DOHH2 (cell line): ENCODE measurements at regions not wholly inside any gene's neighbourhood (a gene's known extent, or its start where the extent isn't known, plus 50 kb on each side); places are given as distances from the start of the nearest gene placed in this dataset.

Experiments used
- H3F3A ChIP-seq: fragments of 200-600 bp; sonication (generic), shearing (Covaris generic); 2 replicates; pipeline ENCODE4 v1.6.0; 2016; ENCODE audit warnings: antibody characterized with exemption, mild to moderate bottlenecking; ENCODE audit not compliant: control insufficient read depth, insufficient read depth
- H3K27ac ChIP-seq: fragments of 200-600 bp; sonication (generic); 2 replicates; pipeline ENCODE4 v1.5.1; 2014; ENCODE audit warnings: low read depth, mild to moderate bottlenecking, low read length, moderate library complexity
- H3K27me3 ChIP-seq: fragments of 200-600 bp; sonication (generic); 2 replicates; pipeline ENCODE4 v1.6.1; 2014; ENCODE audit warnings: mild to moderate bottlenecking, low read length, mixed read lengths; ENCODE audit not compliant: control insufficient read depth
- H3K36me3 ChIP-seq: fragments of 200-600 bp; sonication (generic); 2 replicates; pipeline ENCODE4 v1.6.1; 2014; ENCODE audit warnings: mild to moderate bottlenecking, low read length, moderate library complexity, mixed read lengths; ENCODE audit not compliant: control insufficient read depth
- H3K4me1 ChIP-seq: fragments of 200-600 bp; sonication (generic); 2 replicates; pipeline ENCODE4 v1.6.1; 2014; ENCODE audit warnings: mild to moderate bottlenecking, low read length, mixed read lengths; ENCODE audit not compliant: control insufficient read depth
- H3K4me2 ChIP-seq: fragments of 200-600 bp; sonication (generic); 2 replicates; pipeline ENCODE4 v1.6.0; 2014; ENCODE audit warnings: mild to moderate bottlenecking, low read length, moderate library complexity
- H3K4me3 ChIP-seq: fragments of 200-600 bp; sonication (generic); 2 replicates; pipeline ENCODE4 v1.5.1; 2014; ENCODE audit warnings: mild to moderate bottlenecking, low read length, mixed read lengths
- H3K79me2 ChIP-seq: fragments of 200-600 bp; sonication (generic); 2 replicates; pipeline ENCODE4 v1.6.1; 2014; ENCODE audit warnings: mild to moderate bottlenecking, low read length, mixed read lengths; ENCODE audit not compliant: control insufficient read depth
- H3K9me2 ChIP-seq: fragments of 200-600 bp; sonication (generic); replicated peaks from 2 replicates; pipeline ENCODE4 v1.6.1; 2014; ENCODE audit warnings: mild to moderate bottlenecking, low read length, mixed read lengths; ENCODE audit not compliant: control insufficient read depth
- H3K9me3 ChIP-seq: fragments of 200-600 bp; sonication (generic); 2 replicates; pipeline ENCODE4 v1.6.1; 2014; ENCODE audit warnings: antibody characterized with exemption, low read length, mixed read lengths; ENCODE audit not compliant: control insufficient read depth, insufficient read depth
- H4K20me1 ChIP-seq: fragments of 200-600 bp; sonication (generic); 2 replicates; pipeline ENCODE4 v1.6.0; 2014; ENCODE audit warnings: low read depth, mild to moderate bottlenecking, antibody characterized with exemption, low read length, moderate library complexity; ENCODE audit not compliant: control insufficient read depth, insufficient read depth
- CTCF ChIP-seq: fragments of 200-600 bp; sonication (generic); IDR thresholded peaks from one replicate; pipeline ENCODE4 v1.5.1; 2014; ENCODE audit warnings: antibody characterized with exemption, mild to moderate bottlenecking, low read depth, low read length; ENCODE audit not compliant: poor library complexity, severe bottlenecking
- EZH2phosphoT487 ChIP-seq: fragments of 200-600 bp; sonication (generic); IDR thresholded peaks from 2 replicates; pipeline ENCODE4 v1.6.1; 2017; ENCODE audit warnings: borderline replicate concordance, mild to moderate bottlenecking, antibody characterized with exemption, low read length, moderate library complexity, mixed read lengths

GRCh38 chr10:121284936-121285335 is 313.3 kb downstream of the FGFR2 start:
- Histone ChIP-seq H4K20me1 (no peaks in the 10 kb centered on the region), H3K9me3 (no peaks in the 10 kb centered on the region), H3F3A (no peaks in the 10 kb centered on the region), H3K4me3 (no peak overlapping the region), H3K4me2 (no peak overlapping the region), H3K9me2 (no peaks in the 10 kb centered on the region), H3K4me1 (no peaks in the 10 kb centered on the region), H3K36me3 (no peaks in the 10 kb centered on the region), H3K27me3 (no peaks in the 10 kb centered on the region), H3K79me2 (no peaks in the 10 kb centered on the region), H3K27ac (no peak overlapping the region)
- TF ChIP-seq EZH2phosphoT487 (no peak), CTCF (no peak)

- Histone ChIP-seq H3K4me2 (no peak overlapping the region), H3K27ac (no peak overlapping the region), H3K4me3 (no peak overlapping the region), H3K4me1 (no peaks in the 10 kb centered on the region), H3K27me3 (no peaks in the 10 kb centered on the region), H3K9me3 (no peaks in the 10 kb centered on the region), H3F3A (no peaks in the 10 kb centered on the region), H3K9me2 (no peaks in the 10 kb centered on the region), H3K79me2 (no peaks in the 10 kb centered on the region), H3K36me3 (no peaks in the 10 kb centered on the region), H4K20me1 (no peaks in the 10 kb centered on the region)
- no peak for TF ChIP-seq CTCF
These were observed 312.6 kb downstream of the FGFR2 start for GRCh38 chr10:121285406-121286196.

- H3K27me3 ChIP-seq = no peaks in the 10 kb centered on the region
- TF ChIP-seq CTCF = no peak
- no peak for TF ChIP-seq EZH2phosphoT487
- H3K9me3 ChIP-seq = no peaks in the 10 kb centered on the region
- H3K27ac ChIP-seq = no peak overlapping the region
- no peaks in the 10 kb centered on the region for H4K20me1 ChIP-seq
- H3K9me2 ChIP-seq = no peaks in the 10 kb centered on the region
- H3K36me3 ChIP-seq = no peaks in the 10 kb centered on the region
- no peaks in the 10 kb centered on the region for H3K4me1 ChIP-seq
- no peaks in the 10 kb centered on the region for H3F3A ChIP-seq
- no peak overlapping the region for H3K4me2 ChIP-seq
- H3K4me3 ChIP-seq = no peak overlapping the region
- H3K79me2 ChIP-seq = no peaks in the 10 kb centered on the region
These were observed 310.2 kb downstream of the FGFR2 start for GRCh38 chr10:121288011-121288410.
